ENCODE measurements at regions not wholly inside any gene's neighbourhood (a gene's known extent, or its start where the extent isn't known, plus 50 kb on each side); places are given as distances from the start of the nearest gene placed in this dataset.

DNA sequence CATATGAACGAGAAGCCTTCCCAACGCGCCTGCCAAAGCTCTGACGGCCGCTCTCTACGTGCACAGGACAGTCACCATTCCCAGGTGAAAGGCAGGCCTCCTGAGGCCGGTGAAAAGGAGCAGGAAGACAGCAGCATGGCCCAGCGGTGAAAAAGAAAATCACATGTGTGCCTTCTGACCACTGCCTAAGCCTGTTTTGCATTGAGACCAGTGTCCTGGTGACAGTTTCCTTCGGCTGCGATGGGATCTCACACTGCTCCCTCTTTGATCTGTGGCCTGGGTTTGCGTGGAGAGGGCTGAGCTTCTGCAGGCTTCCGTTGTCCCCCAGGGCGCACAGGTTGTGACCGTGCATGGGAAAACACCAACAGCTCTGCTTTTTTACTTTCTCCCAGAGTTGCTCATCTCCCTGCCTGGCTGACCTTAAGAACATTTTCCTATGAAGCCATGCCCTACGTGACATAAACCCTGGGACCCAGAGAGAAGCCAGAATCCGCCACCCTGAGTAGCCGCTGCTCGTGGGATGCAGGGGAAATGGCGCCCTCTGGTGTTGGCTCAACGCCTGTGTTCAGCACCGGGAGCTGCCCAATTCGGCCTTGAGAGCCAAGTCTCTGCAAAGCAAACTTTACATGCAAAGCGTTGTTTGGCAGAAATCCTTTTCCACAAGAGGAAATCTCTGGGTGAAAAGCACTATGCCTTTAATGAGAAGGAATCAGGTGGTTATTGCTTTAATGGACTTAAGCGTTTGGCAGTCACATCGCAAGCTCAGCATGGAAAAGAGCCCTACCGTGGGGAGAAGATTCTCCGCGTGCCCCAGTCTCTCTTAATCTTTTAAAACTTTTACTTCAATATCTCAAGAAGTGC lies 112.2 kb upstream of the GPR12 start:
- TF ChIP-seq, protein P1, sequence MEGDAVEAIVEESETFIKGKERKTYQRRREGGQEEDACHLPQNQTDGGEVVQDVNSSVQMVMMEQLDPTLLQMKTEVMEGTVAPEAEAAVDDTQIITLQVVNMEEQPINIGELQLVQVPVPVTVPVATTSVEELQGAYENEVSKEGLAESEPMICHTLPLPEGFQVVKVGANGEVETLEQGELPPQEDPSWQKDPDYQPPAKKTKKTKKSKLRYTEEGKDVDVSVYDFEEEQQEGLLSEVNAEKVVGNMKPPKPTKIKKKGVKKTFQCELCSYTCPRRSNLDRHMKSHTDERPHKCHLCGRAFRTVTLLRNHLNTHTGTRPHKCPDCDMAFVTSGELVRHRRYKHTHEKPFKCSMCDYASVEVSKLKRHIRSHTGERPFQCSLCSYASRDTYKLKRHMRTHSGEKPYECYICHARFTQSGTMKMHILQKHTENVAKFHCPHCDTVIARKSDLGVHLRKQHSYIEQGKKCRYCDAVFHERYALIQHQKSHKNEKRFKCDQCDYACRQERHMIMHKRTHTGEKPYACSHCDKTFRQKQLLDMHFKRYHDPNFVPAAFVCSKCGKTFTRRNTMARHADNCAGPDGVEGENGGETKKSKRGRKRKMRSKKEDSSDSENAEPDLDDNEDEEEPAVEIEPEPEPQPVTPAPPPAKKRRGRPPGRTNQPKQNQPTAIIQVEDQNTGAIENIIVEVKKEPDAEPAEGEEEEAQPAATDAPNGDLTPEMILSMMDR (IDR thresholded peaks at IDR 0.05; ENCODE audit: poor library complexity), result peak; percentile 70
- TF ChIP-seq EZH2 (IDR thresholded peaks at IDR 0.05; ENCODE audit: borderline replicate concordance), result no peak
